Endothelial cell of umbilical vein (primary cell): ENCODE measurements at regions not wholly inside any gene's neighbourhood (a gene's known extent, or its start where the extent isn't known, plus 50 kb on each side); places are given as distances from the start of the nearest gene placed in this dataset.

Source experiments
- BruUV-seq: library from RNA; stranded (reverse); fragments of 400-500 nt; replicated peaks from 2 replicates; lab custom pipeline; 2021; lab: Mats Ljungman, UMichigan
- CTCF ChIA-PET: fragments of 300-600, 350-600 bp; sonication (Branson Sonifier 250); formaldehyde crosslinking; loops from one replicate; lab custom pipeline; 2021; ENCODE audit warnings: antibody characterized with exemption, inconsistent platforms; lab: Charles Lee
- POLR2A ChIA-PET: fragments of 300-600, 350-600 bp; sonication (Branson Sonifier 250); formaldehyde crosslinking; loops from one replicate; lab custom pipeline; 2021; ENCODE audit warnings: antibody characterized with exemption, inconsistent platforms; lab: Charles Lee
- DNase-seq: peaks from one replicate; pipeline ENCODE4 v3.0.0-alpha.2; 2011; ENCODE audit warnings: low read depth, low spot score
- FAIRE-seq: peaks from 2 replicates; lab custom pipeline; 2011; peaks lifted over from hg19 to GRCh38; lab: Jason Lieb, UNC
- H2AFZ ChIP-seq: 2 replicates; pipeline ENCODE4 v1.6.0; 2012; ENCODE audit warnings: low read depth, low read length, control low read depth, inconsistent platforms
- H3K27ac ChIP-seq: 2 replicates; pipeline ENCODE4 v1.5.1; 2011; ENCODE audit warnings: low read depth, mild to moderate bottlenecking, control low read depth, low read length, moderate library complexity; ENCODE audit not compliant: insufficient read depth
- H3K27me3 ChIP-seq, 2 experiments: 2 replicates each; pipeline versions ENCODE4 v1.6.0 to v1.6.1; 2011; ENCODE audit warnings: low read length in 2 of 2, mixed read lengths in 1 of 2; ENCODE audit not compliant: control insufficient read depth in 2 of 2, insufficient read depth in 2 of 2
- H3K36me3 ChIP-seq, 2 experiments: 2 replicates in 1 of 2; 3 replicates in 1 of 2; pipeline ENCODE4 v1.5.1; 2011; ENCODE audit warnings: low read length in 2 of 2, mild to moderate bottlenecking in 1 of 2, moderate library complexity in 1 of 2; ENCODE audit not compliant: control insufficient read depth in 2 of 2, insufficient read depth in 2 of 2; ENCODE audit errors: extremely low read depth in 1 of 2
- H3K4me1 ChIP-seq: 3 replicates; pipeline ENCODE4 v1.5.1; 2011; ENCODE audit warnings: mild to moderate bottlenecking, low read length; ENCODE audit not compliant: control insufficient read depth, insufficient read depth; ENCODE audit errors: extremely low read depth
- H3K4me2 ChIP-seq: 2 replicates; pipeline ENCODE4 v1.6.1; 2011; ENCODE audit warnings: low read length, control low read depth, mixed read lengths; ENCODE audit not compliant: insufficient read depth
- H3K4me3 ChIP-seq, 3 experiments: fragments of 200-600 bp in 1 of 3; sonication (generic), shearing (Covaris generic) in 1 of 3; replicated peaks in 1 of 3; 2 replicates each; pipeline ENCODE4 v1.5.1; 2011 to 2016; ENCODE audit warnings: control low read depth in 3 of 3, low read length in 3 of 3, mild to moderate bottlenecking in 2 of 3, inconsistent platforms in 1 of 3, low read depth in 1 of 3, moderate library complexity in 1 of 3; ENCODE audit not compliant: insufficient read depth in 1 of 3
- H3K79me2 ChIP-seq: 2 replicates; pipeline ENCODE4 v1.6.0; 2012; ENCODE audit warnings: low read length, inconsistent platforms; ENCODE audit not compliant: control insufficient read depth, insufficient read depth
- H3K9ac ChIP-seq: replicated peaks from 2 replicates; pipeline ENCODE3; 2011; ENCODE audit warnings: low read length, control low read depth; ENCODE audit not compliant: insufficient read depth; ENCODE audit errors: extremely low read depth
- H3K9me1 ChIP-seq: replicated peaks from 3 replicates; pipeline ENCODE4 v1.6.0; 2011; ENCODE audit warnings: mild to moderate bottlenecking, low read length; ENCODE audit not compliant: control insufficient read depth, insufficient read depth; ENCODE audit errors: extremely low read depth
- H3K9me3 ChIP-seq: replicated peaks from 2 replicates; pipeline ENCODE4 v1.5.1; 2012; ENCODE audit warnings: low read length, inconsistent platforms; ENCODE audit not compliant: control insufficient read depth, insufficient read depth
- H4K20me1 ChIP-seq: replicated peaks from 2 replicates; pipeline ENCODE3; 2011; ENCODE audit warnings: mild to moderate bottlenecking, low read length; ENCODE audit not compliant: control insufficient read depth, insufficient read depth; ENCODE audit errors: extremely low read depth
- CTCF ChIP-seq, 2 donors: IDR thresholded peaks; 1 replicate in 1 of 2; 2 replicates in 1 of 2; pipeline ENCODE4 v1.5.1; 2011; ENCODE audit warnings: low read length in 2 of 2, mild to moderate bottlenecking in 2 of 2, moderate library complexity in 2 of 2, control low read depth in 1 of 2, inconsistent platforms in 1 of 2, low read depth in 1 of 2; ENCODE audit not compliant: insufficient read depth in 1 of 2; ENCODE audit errors: extremely low read depth in 1 of 2
- EZH2 ChIP-seq: IDR thresholded peaks from 2 replicates; pipeline ENCODE4 v1.6.1; 2012; ENCODE audit warnings: borderline replicate concordance, low read depth, mild to moderate bottlenecking, moderate library complexity, low read length, inconsistent platforms; ENCODE audit not compliant: severe bottlenecking
- FOS ChIP-seq: IDR thresholded peaks from 2 replicates; pipeline ENCODE4 v1.6.1; 2011; ENCODE audit warnings: mild to moderate bottlenecking, low read length, moderate library complexity, borderline replicate concordance; ENCODE audit not compliant: insufficient read depth
- JUN ChIP-seq: IDR thresholded peaks from 2 replicates; pipeline ENCODE4 v1.6.1; 2011; ENCODE audit warnings: borderline replicate concordance, low read depth; ENCODE audit not compliant: insufficient read length, insufficient read depth
- MAX ChIP-seq: IDR thresholded peaks from 2 replicates; pipeline ENCODE4 v1.6.1; 2011; ENCODE audit not compliant: insufficient read depth, insufficient read length
- dilution Hi-C: fragments of 300-500 bp; cut with MboI; formaldehyde crosslinking; loops from one replicate; pipeline ENCODE4 v1.15.0; 2019; ENCODE audit warnings: low sequenced_read_pairs; ENCODE audit not compliant: extremely low pct_ligation_motif_present
- intact Hi-C: fragments of 100-400 bp; cut with micrococcal nuclease; formaldehyde crosslinking; loops from one replicate; pipeline ENCODE4 v1.10.0; 2022

- Histone ChIP-seq H3K4me2 (no peak overlapping the region), H4K20me1 (no peaks in the 10 kb centered on the region), H3K9me3 (peaks cover 2% of the 10 kb centered on the region), H3K79me2 (no peaks in the 10 kb centered on the region), H3K9me1 (no peaks in the 10 kb centered on the region), H3K4me3 (no peak overlapping the region), H3K27me3 (no peaks in the 10 kb centered on the region), H3K9ac (no peak overlapping the region), H3K4me1 (no peaks in the 10 kb centered on the region), H3K36me3 (no peaks in the 10 kb centered on the region), H3K27ac (no peak overlapping the region), H2AFZ (no peak overlapping the region)
- no peak for FAIRE-seq
- no peak for DNase-seq
- no peak for TF ChIP-seq CTCF (IDR thresholded peaks at IDR 0.05; ENCODE audit: extremely low read depth in 1 of 2, insufficient read depth in 1 of 2, low read depth in 1 of 2, low read length in 2 of 2)
- no peak for TF ChIP-seq EZH2
- TF ChIP-seq FOS, result no peak
- TF ChIP-seq JUN, result no peak
- no peak for TF ChIP-seq MAX
- POLR2A ChIA-PET, result no interaction called here
- CTCF ChIA-PET, result no interaction called here
- intact Hi-C loops, result no loop called here
- dilution Hi-C loops, result no loop called here
- BruUV-seq, result no TSS peak
Observed at GRCh38 chr18:78682716-78683115, 296.9 kb upstream of the SALL3 start.
